KMS-11 (cell line): ENCODE measurements at regions not wholly inside any gene's neighbourhood (a gene's known extent, or its start where the extent isn't known, plus 50 kb on each side); places are given as distances from the start of the nearest gene placed in this dataset.

Source experiments
- H2AFZ ChIP-seq: fragments of 200-600 bp; sonication (generic); 2 replicates; pipeline ENCODE4 v1.6.1; 2016; ENCODE audit warnings: antibody characterized with exemption, mixed run types, low read depth
- H3K27ac ChIP-seq: fragments of 200-600 bp; sonication (generic); 2 replicates; pipeline ENCODE4 v1.6.1; 2016; ENCODE audit warnings: mild to moderate bottlenecking, mixed run types
- H3K27me3 ChIP-seq: fragments of 200-600 bp; sonication (generic); 2 replicates; pipeline ENCODE4 v1.6.1; 2017; ENCODE audit warnings: mild to moderate bottlenecking, low read depth, mixed run types, moderate library complexity; ENCODE audit not compliant: insufficient read depth
- H3K36me3 ChIP-seq: fragments of 200-600 bp; sonication (generic); 2 replicates; pipeline ENCODE4 v1.6.1; 2017; ENCODE audit warnings: mild to moderate bottlenecking, mixed run types; ENCODE audit not compliant: insufficient read depth
- H3K4me1 ChIP-seq: fragments of 200-600 bp; sonication (generic); 2 replicates; pipeline ENCODE4 v1.6.1; 2016; ENCODE audit warnings: mild to moderate bottlenecking, low read depth, mixed run types; ENCODE audit not compliant: poor library complexity, severe bottlenecking
- H3K4me2 ChIP-seq: fragments of 200-600 bp; sonication (generic); 2 replicates; pipeline ENCODE4 v1.7.0; 2016; ENCODE audit warnings: mild to moderate bottlenecking, mixed run types
- H3K4me3 ChIP-seq: fragments of 200-600 bp; sonication (generic); IDR thresholded peaks from 2 replicates; pipeline ENCODE4 v1.6.1; 2017; ENCODE audit warnings: low read depth, low read length, mixed read lengths; ENCODE audit not compliant: insufficient read depth
- H3K79me2 ChIP-seq: fragments of 200-600 bp; sonication (generic); 2 replicates; pipeline ENCODE4 v1.6.1; 2016; ENCODE audit warnings: low read depth, mixed run types; ENCODE audit not compliant: insufficient read depth
- H3K9ac ChIP-seq: fragments of 200-600 bp; sonication (generic); 2 replicates; pipeline ENCODE4 v1.6.1; 2016; ENCODE audit warnings: mild to moderate bottlenecking, mixed run types
- H4K20me1 ChIP-seq: fragments of 200-600 bp; sonication (generic); 2 replicates; pipeline ENCODE4 v1.6.1; 2016; ENCODE audit warnings: mild to moderate bottlenecking, mixed run types; ENCODE audit not compliant: insufficient read depth
- TF ChIP-seq, protein P1 (sequence below): fragments of 200-600 bp; sonication (generic); conservative IDR thresholded peaks from 2 replicates; pipeline ENCODE4 v1.6.1; 2017; ENCODE audit warnings: low read depth, mild to moderate bottlenecking, antibody characterized with exemption, low read length, moderate library complexity, mixed read lengths

DNA sequence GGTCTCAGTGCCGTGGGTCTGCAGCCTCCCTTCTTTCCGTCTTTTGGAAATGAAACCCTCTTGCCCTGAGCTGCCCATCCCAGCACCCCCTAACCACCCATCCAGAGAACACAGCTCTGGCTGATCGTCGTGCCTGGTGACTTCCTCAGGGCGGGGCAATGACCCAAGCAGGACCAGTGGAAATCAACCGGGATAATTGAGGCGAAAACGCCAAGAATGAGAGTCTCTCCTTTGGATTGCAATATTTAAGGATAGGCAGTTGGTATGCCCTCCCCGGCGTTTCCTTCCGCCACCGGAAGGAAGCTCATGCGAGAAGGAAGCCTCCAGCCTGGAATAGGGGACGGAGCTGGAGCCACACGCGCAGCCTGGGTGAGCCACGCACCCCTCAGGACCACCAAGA is 73.7 kb upstream of the PFKP start:
- no peaks in the 10 kb centered on the region for H4K20me1 ChIP-seq
- H3K27me3 ChIP-seq: no peaks in the 10 kb centered on the region
- H3K9ac ChIP-seq: no peak overlapping the region
- TF ChIP-seq, protein P1, sequence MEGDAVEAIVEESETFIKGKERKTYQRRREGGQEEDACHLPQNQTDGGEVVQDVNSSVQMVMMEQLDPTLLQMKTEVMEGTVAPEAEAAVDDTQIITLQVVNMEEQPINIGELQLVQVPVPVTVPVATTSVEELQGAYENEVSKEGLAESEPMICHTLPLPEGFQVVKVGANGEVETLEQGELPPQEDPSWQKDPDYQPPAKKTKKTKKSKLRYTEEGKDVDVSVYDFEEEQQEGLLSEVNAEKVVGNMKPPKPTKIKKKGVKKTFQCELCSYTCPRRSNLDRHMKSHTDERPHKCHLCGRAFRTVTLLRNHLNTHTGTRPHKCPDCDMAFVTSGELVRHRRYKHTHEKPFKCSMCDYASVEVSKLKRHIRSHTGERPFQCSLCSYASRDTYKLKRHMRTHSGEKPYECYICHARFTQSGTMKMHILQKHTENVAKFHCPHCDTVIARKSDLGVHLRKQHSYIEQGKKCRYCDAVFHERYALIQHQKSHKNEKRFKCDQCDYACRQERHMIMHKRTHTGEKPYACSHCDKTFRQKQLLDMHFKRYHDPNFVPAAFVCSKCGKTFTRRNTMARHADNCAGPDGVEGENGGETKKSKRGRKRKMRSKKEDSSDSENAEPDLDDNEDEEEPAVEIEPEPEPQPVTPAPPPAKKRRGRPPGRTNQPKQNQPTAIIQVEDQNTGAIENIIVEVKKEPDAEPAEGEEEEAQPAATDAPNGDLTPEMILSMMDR: no peak
- H3K4me2 ChIP-seq: no peak overlapping the region
- H2AFZ ChIP-seq: no peak overlapping the region
- no peak overlapping the region for H3K27ac ChIP-seq
- no peaks in the 10 kb centered on the region for H3K36me3 ChIP-seq
- H3K79me2 ChIP-seq: no peaks in the 10 kb centered on the region
- no peaks in the 10 kb centered on the region for H3K4me1 ChIP-seq
- H3K4me3 ChIP-seq: no peak overlapping the region

DNA sequence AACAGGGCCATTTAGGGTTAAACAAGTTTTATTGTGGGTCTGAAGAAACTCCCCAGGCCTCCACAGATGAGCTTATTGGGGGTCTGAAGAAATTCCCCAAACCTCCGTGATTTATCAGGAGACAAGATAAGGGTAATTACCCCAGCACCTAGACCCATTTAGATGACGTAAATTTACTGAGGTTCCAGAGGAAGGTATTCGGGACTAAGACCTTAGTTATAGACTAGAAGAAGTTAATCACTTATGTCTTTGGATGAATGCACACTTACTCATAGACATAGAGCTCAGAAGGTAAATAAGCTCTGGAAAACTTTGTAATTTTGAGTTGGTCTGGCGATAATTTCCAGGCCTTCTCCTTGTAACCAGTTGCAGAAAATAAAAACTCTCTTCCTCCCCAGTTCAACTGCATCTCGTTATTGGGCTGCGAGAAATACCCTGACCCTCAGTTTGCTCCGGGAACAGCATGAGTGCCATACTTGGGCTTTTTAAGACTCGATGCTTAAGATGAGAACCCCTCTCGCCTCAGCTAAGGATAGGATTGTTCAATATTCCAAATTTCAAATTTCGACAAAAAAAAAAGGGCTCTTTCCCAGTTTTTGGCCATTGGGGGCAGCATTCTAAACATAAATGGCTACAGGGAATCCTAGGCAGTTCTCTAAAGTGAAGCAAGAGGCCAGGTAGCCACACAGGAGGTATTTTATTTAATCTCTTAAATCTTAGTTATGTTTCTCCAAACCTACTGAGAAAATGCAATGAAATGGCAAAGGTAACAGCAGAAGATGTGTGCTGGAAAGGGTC is 74.7 kb upstream of the PFKP start:
- TF ChIP-seq, protein P1: no peak
- Histone ChIP-seq H3K79me2 (no peaks in the 10 kb centered on the region), H3K4me3 (no peak overlapping the region)

GRCh38 chr10:2990764-2991163 is 76.6 kb upstream of the PFKP start:
- Histone ChIP-seq H3K27ac (no peak overlapping the region), H2AFZ (no peak overlapping the region), H3K4me2 (no peak overlapping the region), H3K36me3 (no peaks in the 10 kb centered on the region), H3K4me3 (no peak overlapping the region), H3K27me3 (0 out of 2 replicates have a peak, but pooled peaks cover 3% of the 10 kb centered on the region), H3K9ac (no peak overlapping the region), H3K4me1 (no peaks in the 10 kb centered on the region), H3K79me2 (no peaks in the 10 kb centered on the region), H4K20me1 (no peaks in the 10 kb centered on the region)
- TF ChIP-seq, protein P1: no peak

More for the DNA sequence above, 74.7 kb upstream of the PFKP start:
- Histone ChIP-seq H3K27ac (no peak overlapping the region), H3K36me3 (no peaks in the 10 kb centered on the region), H3K4me2 (no peak overlapping the region), H2AFZ (no peak overlapping the region), H3K4me1 (no peaks in the 10 kb centered on the region), H4K20me1 (no peaks in the 10 kb centered on the region), H3K27me3 (no peaks in the 10 kb centered on the region), H3K9ac (no peak overlapping the region)

DNA sequence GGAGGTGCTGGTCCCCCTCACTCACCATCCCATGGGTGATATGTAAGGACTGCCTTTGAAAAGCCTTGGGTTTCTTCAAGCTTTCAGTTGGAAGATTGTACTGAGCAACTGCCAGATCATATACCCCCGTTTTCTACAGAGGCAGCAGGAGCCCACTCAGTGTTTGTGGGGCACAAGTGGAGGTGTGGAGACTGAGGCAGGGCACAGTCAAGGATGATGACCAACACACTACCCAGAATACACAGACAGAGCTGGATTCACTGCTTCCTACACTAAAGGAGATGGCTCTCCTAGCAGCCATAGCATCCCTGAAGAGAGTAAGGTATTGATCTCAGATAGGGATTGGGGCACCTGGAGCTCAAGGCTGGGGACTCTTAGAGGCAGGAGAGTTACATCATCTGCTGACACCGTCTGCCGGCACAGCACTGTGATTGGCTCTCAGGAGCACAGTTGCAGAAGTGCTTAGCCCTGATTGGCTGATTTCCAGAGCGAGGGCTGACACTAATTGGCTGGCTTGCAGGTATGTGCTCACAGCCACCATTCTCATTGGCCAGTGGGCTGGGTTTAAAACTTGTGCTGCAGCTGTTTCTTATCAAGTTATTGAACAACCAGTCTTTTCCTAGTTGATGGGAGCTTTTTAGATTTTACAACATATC is 77.9 kb upstream of the PFKP start:
- Histone ChIP-seq H3K4me3 (no peak overlapping the region), H3K9ac (no peak overlapping the region), H2AFZ (no peak overlapping the region), H3K79me2 (no peaks in the 10 kb centered on the region), H3K27ac (no peak overlapping the region), H3K4me2 (no peak overlapping the region), H3K36me3 (no peaks in the 10 kb centered on the region), H3K4me1 (no peaks in the 10 kb centered on the region), H3K27me3 (0 out of 2 replicates have a peak, but pooled peaks cover 3% of the 10 kb centered on the region), H4K20me1 (no peaks in the 10 kb centered on the region)
- TF ChIP-seq, protein P1: no peak
